HCT116 (cell line): ENCODE measurements at regions not wholly inside any gene's neighbourhood (a gene's known extent, or its start where the extent isn't known, plus 50 kb on each side); places are given as distances from the start of the nearest gene placed in this dataset.

Experiments
- ATAC-seq: fragments of 200-7000 bp; cut with Tn5 transposase; 2 replicates; pipeline ENCODE4 v1.9.1; 2020; ENCODE audit warnings: mild to moderate bottlenecking, moderate library complexity
- BruUV-seq: library from RNA; stranded (reverse); fragments of 400-500 nt; replicated peaks from 2 replicates; lab custom pipeline; 2021; lab: Mats Ljungman, UMichigan
- CTCF ChIA-PET: fragments of 300-600 bp; sonication (Branson Sonifier 250); formaldehyde crosslinking; loops from one replicate; lab custom pipeline; 2021; ENCODE audit warnings: antibody characterized with exemption; lab: Charles Lee
- POLR2A ChIA-PET: fragments of 300-600, 350-600 bp; sonication (Branson Sonifier 250); formaldehyde crosslinking; loops from one replicate; lab custom pipeline; 2021; ENCODE audit warnings: antibody characterized with exemption; lab: Charles Lee
- RAD21 ChIA-PET, 2 experiments: fragments of 300-600 bp; sonication (Branson Sonifier 250); formaldehyde crosslinking; loops; one replicate each; lab custom pipeline; 2023; ENCODE audit warnings: low total read pairs in 2 of 2; ENCODE audit not compliant: uncharacterized antibody in 2 of 2, unreplicated experiment in 2 of 2, low non-redundant PET in 1 of 2; lab: Charles Lee
- DNase-seq: peaks from one replicate; pipeline ENCODE4 v3.0.0-alpha.2; 2010; ENCODE audit warnings: low read depth, low spot score
- H2AFZ ChIP-seq: fragments of 200-600 bp; shearing (Covaris generic), sonication (generic); 2 replicates; pipeline ENCODE4 v1.6.1; 2017; ENCODE audit warnings: low read depth, mixed run types, mixed read lengths, antibody characterized with exemption, low read length; ENCODE audit not compliant: poor library complexity, severe bottlenecking
- H3K27ac ChIP-seq: 2 replicates; pipeline ENCODE4 v1.5.1; 2012; ENCODE audit warnings: low read depth, low read length
- H3K27me3 ChIP-seq: fragments of 200-600 bp; sonication (generic); 2 replicates; pipeline ENCODE4 v1.6.1; 2016; ENCODE audit warnings: mixed run types, low read length, mixed read lengths; ENCODE audit not compliant: insufficient read depth
- H3K36me3 ChIP-seq, 2 experiments: fragments of 200-500 bp in 1 of 2; fragments of 200-600 bp in 1 of 2; sonication (Bioruptor generic) in 1 of 2; sonication (generic) in 1 of 2; 2 replicates each; pipeline versions ENCODE4 v1.5.1 to v1.6.1; 2014 to 2016; ENCODE audit warnings: low read length in 2 of 2, inconsistent platforms in 1 of 2, mixed read lengths in 1 of 2, mixed run types in 1 of 2; ENCODE audit not compliant: insufficient read depth in 2 of 2, control insufficient read depth in 1 of 2
- H3K4me1 ChIP-seq, 2 experiments: fragments of 200-600 bp in 1 of 2; sonication (generic) in 1 of 2; 2 replicates each; pipeline versions ENCODE4 v1.5.1 to v1.6.1; 2012 to 2017; ENCODE audit warnings: low read length in 2 of 2, inconsistent platforms in 1 of 2, mild to moderate bottlenecking in 1 of 2, mixed read lengths in 1 of 2, mixed run types in 1 of 2, moderate library complexity in 1 of 2; ENCODE audit not compliant: insufficient read depth in 2 of 2, control insufficient read depth in 1 of 2
- H3K4me2 ChIP-seq: fragments of 200-600 bp; sonication (generic); 2 replicates; pipeline ENCODE4 v1.6.1; 2017; ENCODE audit warnings: mixed run types, low read length, mixed read lengths
- H3K4me3 ChIP-seq, 2 experiments: fragments of 200-600 bp in 1 of 2; sonication (generic) in 1 of 2; replicated peaks in 1 of 2; 2 replicates each; pipeline ENCODE4 v1.5.1; 2011 to 2016; ENCODE audit warnings: low read length in 2 of 2, control low read depth in 1 of 2, low read depth in 1 of 2, mild to moderate bottlenecking in 1 of 2, mixed read lengths in 1 of 2, mixed run types in 1 of 2
- H3K79me2 ChIP-seq: fragments of 200-600 bp; sonication (generic); 2 replicates; pipeline ENCODE4 v1.6.1; 2017; ENCODE audit warnings: mild to moderate bottlenecking, mixed run types, low read length, moderate library complexity, mixed read lengths; ENCODE audit not compliant: insufficient read depth
- H3K9ac ChIP-seq: fragments of 200-600 bp; sonication (generic); 2 replicates; pipeline ENCODE4 v1.6.1; 2016; ENCODE audit warnings: low read length, mixed read lengths
- H3K9me2 ChIP-seq: fragments of 200-600 bp; sonication (generic), shearing (Covaris generic); 2 replicates; pipeline ENCODE4 v1.6.1; 2017; ENCODE audit warnings: mixed run types, mild to moderate bottlenecking, moderate library complexity; ENCODE audit not compliant: insufficient read depth
- H3K9me3 ChIP-seq, 2 experiments: fragments of 200-500 bp in 1 of 2; fragments of 200-600 bp in 1 of 2; sonication (Bioruptor generic) in 1 of 2; sonication (generic) in 1 of 2; 2 replicates each; pipeline ENCODE4 v1.6.1; 2014 to 2017; ENCODE audit warnings: low read length in 2 of 2, mixed read lengths in 2 of 2, inconsistent platforms in 1 of 2, low read depth in 1 of 2, mild to moderate bottlenecking in 1 of 2, mixed run types in 1 of 2, moderate library complexity in 1 of 2; ENCODE audit not compliant: control insufficient read depth in 1 of 2, insufficient read depth in 1 of 2
- H4K20me1 ChIP-seq: fragments of 200-600 bp; sonication (generic), shearing (Covaris generic); 2 replicates; pipeline ENCODE4 v1.6.1; 2017; ENCODE audit warnings: mixed run types, mild to moderate bottlenecking, moderate library complexity; ENCODE audit not compliant: insufficient read depth
- CBX3 ChIP-seq: IDR thresholded peaks from 2 replicates; pipeline ENCODE4 v1.6.1; 2012; ENCODE audit warnings: low read depth
- CEBPB ChIP-seq: IDR thresholded peaks from 2 replicates; pipeline ENCODE4 v1.6.1; 2012; ENCODE audit warnings: low read depth
- CTCF ChIP-seq, 3 experiments: fragments of 200-600 bp in 1 of 3; sonication (generic) in 1 of 3; IDR thresholded peaks in 2 of 3; conservative IDR thresholded peaks in 1 of 3; 2 replicates each; pipeline ENCODE4 v1.5.1; 2012 to 2017; ENCODE audit warnings: low read depth in 2 of 3, low read length in 2 of 3, antibody characterized with exemption in 1 of 3, borderline replicate concordance in 1 of 3, control low read depth in 1 of 3, mild to moderate bottlenecking in 1 of 3, mixed read lengths in 1 of 3, mixed run types in 1 of 3, moderate library complexity in 1 of 3; ENCODE audit not compliant: insufficient read depth in 1 of 3
- EZH2 ChIP-seq: fragments of 200-600 bp; sonication (generic); IDR thresholded peaks from 2 replicates; pipeline ENCODE4 v1.6.1; 2017; ENCODE audit warnings: antibody characterized with exemption, mixed run types
- RAD21 ChIP-seq: IDR thresholded peaks from 2 replicates; pipeline ENCODE4 v1.6.1; 2012; ENCODE audit warnings: low read depth, mild to moderate bottlenecking
- SIN3A ChIP-seq: IDR thresholded peaks from 2 replicates; pipeline ENCODE4 v1.6.1; 2012; ENCODE audit warnings: low read depth
- SP1 ChIP-seq: IDR thresholded peaks from 2 replicates; pipeline ENCODE4 v1.6.1; 2012; ENCODE audit warnings: low read depth
- intact Hi-C: fragments of 100-400 bp; cut with micrococcal nuclease; formaldehyde crosslinking; loops from 2 replicates; pipeline ENCODE4 v1.10.0; 2022

- TF ChIP-seq CTCF (IDR thresholded peaks at IDR 0.05 in 2 of 3, conservative IDR thresholded peaks at IDR 0.05 in 1 of 3; ENCODE audit: borderline replicate concordance in 1 of 3, insufficient read depth in 1 of 3, low read depth in 2 of 3, low read length in 2 of 3), result no peak
- TF ChIP-seq SP1, result no peak
- no peak for TF ChIP-seq CBX3
- TF ChIP-seq RAD21, result no peak
Observed at GRCh38 chr10:29765330-29765729, 130.6 kb upstream of the SVIL start (continued).

GRCh38 chr10:29763396-29763795 lies 128.6 kb upstream of the SVIL start:
- H3K36me3 ChIP-seq, result no peaks in the 10 kb centered on the region
- DNase-seq (no peak), ATAC-seq (no peak)
- no peak overlapping the region for H3K9ac ChIP-seq
- H3K9me3 ChIP-seq, result no peaks in the 10 kb centered on the region
- H3K27ac ChIP-seq, result no peak overlapping the region
- intact Hi-C loops, result no loop called here
- ChIA-PET CTCF (no interaction called here), POLR2A (no interaction called here), RAD21 (no interaction called here)
- no peaks in the 10 kb centered on the region for H3K79me2 ChIP-seq
- H3K9me2 ChIP-seq, result no peaks in the 10 kb centered on the region
- no peaks in the 10 kb centered on the region for H3K27me3 ChIP-seq
- H3K4me1 ChIP-seq, result peaks cover 3 to 4% of the 10 kb centered on the region in 2 experiments
- H3K4me2 ChIP-seq, result no peak overlapping the region
- no peaks in the 10 kb centered on the region for H4K20me1 ChIP-seq
- no peak overlapping the region for H2AFZ ChIP-seq
- no peak overlapping the region for H3K4me3 ChIP-seq
- TF ChIP-seq SIN3A, result no peak
- no TSS peak for BruUV-seq

- POLR2A ChIA-PET, result no interaction called here
- DNase-seq (peak; percentile 42), ATAC-seq (peak; percentile 50)
- no peaks in the 10 kb centered on the region for H3K9me2 ChIP-seq
- no peaks in the 10 kb centered on the region for H4K20me1 ChIP-seq
- RAD21 ChIA-PET, result no interaction called here
- no peak overlapping the region for H3K4me2 ChIP-seq
- no peak overlapping the region for H2AFZ ChIP-seq
- H3K4me1 ChIP-seq, result peaks cover 18% of the 10 kb centered on the region in 2 experiments
- CTCF ChIA-PET, result no interaction called here
- no peaks in the 10 kb centered on the region for H3K9me3 ChIP-seq
- no peaks in the 10 kb centered on the region for H3K27me3 ChIP-seq
- TF ChIP-seq EZH2, result no peak
- no peak for TF ChIP-seq SIN3A
- TF ChIP-seq CEBPB, result no peak
- H3K27ac ChIP-seq, result no peak overlapping the region
- no TSS peak for BruUV-seq
- no peaks in the 10 kb centered on the region for H3K79me2 ChIP-seq
- H3K9ac ChIP-seq, result no peak overlapping the region
- intact Hi-C loops, result no loop called here
- H3K4me3 ChIP-seq, result no peak overlapping the region
- no peaks in the 10 kb centered on the region for H3K36me3 ChIP-seq
Observed at GRCh38 chr10:29761916-29762315, 127.1 kb upstream of the SVIL start.
